ENCODE measurements at regions not wholly inside any gene's neighbourhood (a gene's known extent, or its start where the extent isn't known, plus 50 kb on each side); places are given as distances from the start of the nearest gene placed in this dataset.

- no peak for TF ChIP-seq CTCF (IDR thresholded peaks at IDR 0.05)
- no peak for TF ChIP-seq POLR2A (IDR thresholded peaks at IDR 0.05)
- TF ChIP-seq EP300 (IDR thresholded peaks at IDR 0.05) = no peak
- TF ChIP-seq POLR2AphosphoS5 (IDR thresholded peaks at IDR 0.05) = no peak
These were observed 146.7 kb upstream of the TSC22D2 start for GRCh38 chr3:150261418-150261817.

All from gastroesophageal sphincter (tissue), 3 donors.